Calu3 (cell line): ENCODE measurements at regions not wholly inside any gene's neighbourhood (a gene's known extent, or its start where the extent isn't known, plus 50 kb on each side); places are given as distances from the start of the nearest gene placed in this dataset.
"Not testable (repeated sequence)": the region's sequence is repeated elsewhere in the genome, so short reads cannot be mapped to it uniquely, and the experiment has no call there.

ENCODE experiments used
- BruUV-seq: library from RNA; stranded (reverse); fragments of 400-500 nt; replicated peaks from 2 replicates; lab custom pipeline; 2021; lab: Mats Ljungman, UMichigan
- CTCF ChIA-PET: fragments of 300-600 bp; sonication (Branson Sonifier 250); formaldehyde crosslinking; loops from one replicate; lab custom pipeline; 2022; ENCODE audit warnings: antibody characterized with exemption; lab: Charles Lee
- DNase-seq: peaks from one replicate; pipeline ENCODE4 v3.0.0; 2022
- H3K27ac Mint-ChIP-seq: one replicate; pipeline ENCODE4 v1.8.0; 2022; ENCODE audit warnings: mixed read lengths; ENCODE audit not compliant: unreplicated experiment
- H3K27me3 Mint-ChIP-seq: one replicate; pipeline ENCODE4 v1.8.0; 2022; ENCODE audit warnings: mixed read lengths; ENCODE audit not compliant: unreplicated experiment
- H3K36me3 Mint-ChIP-seq: one replicate; pipeline ENCODE4 v1.8.0; 2022; ENCODE audit warnings: mild to moderate bottlenecking, moderate library complexity, mixed read lengths; ENCODE audit not compliant: insufficient read depth, unreplicated experiment
- H3K4me1 Mint-ChIP-seq: one replicate; pipeline ENCODE4 v1.8.0; 2022; ENCODE audit warnings: mild to moderate bottlenecking, low read depth, mixed read lengths; ENCODE audit not compliant: unreplicated experiment
- H3K4me3 Mint-ChIP-seq: one replicate; pipeline ENCODE4 v1.8.0; 2022; ENCODE audit warnings: mild to moderate bottlenecking, low read depth, moderate library complexity, mixed read lengths; ENCODE audit not compliant: unreplicated experiment
- H3K9me3 Mint-ChIP-seq: one replicate; pipeline ENCODE4 v1.8.0; 2022; ENCODE audit warnings: low read depth, mixed read lengths; ENCODE audit not compliant: unreplicated experiment
- intact Hi-C: fragments of 100-400 bp; cut with micrococcal nuclease; formaldehyde crosslinking; loops from one replicate; pipeline ENCODE4 v1.10.0; 2022; ENCODE audit not compliant: unreplicated experiment
- TF ChIP-seq, protein P1 (sequence below): fragments of 200-600 bp; IDR thresholded peaks from one replicate; pipeline ENCODE4 v1.8.0; 2022; ENCODE audit warnings: antibody characterized with exemption; ENCODE audit not compliant: unreplicated experiment

DNA sequence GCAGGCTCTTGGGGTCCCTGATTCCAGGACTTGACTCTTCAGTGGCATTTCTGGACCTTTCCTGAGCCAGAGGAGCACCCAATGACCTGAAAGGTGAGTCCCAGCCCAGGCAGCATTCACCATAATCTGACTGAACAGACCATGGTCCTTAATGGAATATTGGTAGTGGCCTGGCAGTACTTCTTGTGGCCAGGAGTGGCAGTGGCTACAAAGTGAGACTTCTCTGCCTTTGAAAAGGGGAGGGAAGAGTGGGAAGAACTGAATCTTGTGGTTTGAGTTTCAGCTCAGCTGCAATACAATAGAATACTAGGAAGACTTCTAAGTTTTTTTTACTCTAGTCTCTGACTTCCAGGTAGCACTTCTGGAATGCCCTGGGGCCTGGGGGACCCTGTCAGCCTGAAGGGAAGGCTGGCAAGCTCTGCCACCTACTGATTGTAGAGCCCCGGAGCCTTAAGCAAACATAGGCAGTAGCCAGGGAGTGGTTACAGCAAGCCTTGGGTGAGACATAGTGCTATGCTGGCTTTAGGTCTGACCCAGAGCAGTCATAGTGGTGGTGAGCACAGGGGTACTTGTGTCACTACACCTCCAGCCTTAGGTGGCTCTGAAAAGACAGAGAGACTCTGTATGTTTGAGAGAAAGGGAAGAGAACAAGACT lies 674.2 kb upstream of the MANEA start:
- Mint-ChIP-seq H3K4me3 (no peak overlapping the region), H3K4me1 (no peaks in the 10 kb centered on the region), H3K9me3 (peaks cover 19% of the 10 kb centered on the region), H3K36me3 (no peaks in the 10 kb centered on the region), H3K27ac (no peak overlapping the region), H3K27me3 (no peaks in the 10 kb centered on the region)
- TF ChIP-seq, protein P1, sequence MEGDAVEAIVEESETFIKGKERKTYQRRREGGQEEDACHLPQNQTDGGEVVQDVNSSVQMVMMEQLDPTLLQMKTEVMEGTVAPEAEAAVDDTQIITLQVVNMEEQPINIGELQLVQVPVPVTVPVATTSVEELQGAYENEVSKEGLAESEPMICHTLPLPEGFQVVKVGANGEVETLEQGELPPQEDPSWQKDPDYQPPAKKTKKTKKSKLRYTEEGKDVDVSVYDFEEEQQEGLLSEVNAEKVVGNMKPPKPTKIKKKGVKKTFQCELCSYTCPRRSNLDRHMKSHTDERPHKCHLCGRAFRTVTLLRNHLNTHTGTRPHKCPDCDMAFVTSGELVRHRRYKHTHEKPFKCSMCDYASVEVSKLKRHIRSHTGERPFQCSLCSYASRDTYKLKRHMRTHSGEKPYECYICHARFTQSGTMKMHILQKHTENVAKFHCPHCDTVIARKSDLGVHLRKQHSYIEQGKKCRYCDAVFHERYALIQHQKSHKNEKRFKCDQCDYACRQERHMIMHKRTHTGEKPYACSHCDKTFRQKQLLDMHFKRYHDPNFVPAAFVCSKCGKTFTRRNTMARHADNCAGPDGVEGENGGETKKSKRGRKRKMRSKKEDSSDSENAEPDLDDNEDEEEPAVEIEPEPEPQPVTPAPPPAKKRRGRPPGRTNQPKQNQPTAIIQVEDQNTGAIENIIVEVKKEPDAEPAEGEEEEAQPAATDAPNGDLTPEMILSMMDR, result no peak
- no peak for DNase-seq
- BruUV-seq, result no TSS peak
- intact Hi-C loops, result no loop called here
- CTCF ChIA-PET, result no interaction called here

DNA sequence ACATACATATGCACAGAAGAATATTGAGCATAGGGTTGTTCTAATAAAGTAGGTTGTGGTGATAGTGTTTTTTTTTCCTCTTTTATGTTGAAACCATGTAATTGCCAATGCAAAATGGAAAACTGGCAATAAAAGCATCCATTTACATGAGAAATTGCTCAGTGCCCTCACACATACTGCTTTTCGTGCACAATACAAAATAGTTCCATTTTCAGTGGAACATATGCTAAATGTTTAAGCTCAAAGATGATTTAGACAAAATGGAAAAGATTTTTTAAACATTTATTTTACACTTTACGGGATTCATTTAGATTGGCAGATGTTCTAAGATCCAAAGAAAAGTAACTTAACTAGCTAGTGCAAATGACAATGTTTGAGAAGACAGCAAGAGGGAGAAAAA lies 678.1 kb upstream of the MANEA start:
- TF ChIP-seq, protein P1, result no peak
- intact Hi-C loops, result no loop called here
- Mint-ChIP-seq H3K36me3 (no peaks in the 10 kb centered on the region), H3K4me1 (no peaks in the 10 kb centered on the region), H3K27ac (no peak overlapping the region), H3K4me3 (no peak overlapping the region), H3K9me3 (peaks cover 6% of the 10 kb centered on the region), H3K27me3 (no peaks in the 10 kb centered on the region)
- CTCF ChIA-PET, result no interaction called here
- BruUV-seq, result no TSS peak
- no peak for DNase-seq

DNA sequence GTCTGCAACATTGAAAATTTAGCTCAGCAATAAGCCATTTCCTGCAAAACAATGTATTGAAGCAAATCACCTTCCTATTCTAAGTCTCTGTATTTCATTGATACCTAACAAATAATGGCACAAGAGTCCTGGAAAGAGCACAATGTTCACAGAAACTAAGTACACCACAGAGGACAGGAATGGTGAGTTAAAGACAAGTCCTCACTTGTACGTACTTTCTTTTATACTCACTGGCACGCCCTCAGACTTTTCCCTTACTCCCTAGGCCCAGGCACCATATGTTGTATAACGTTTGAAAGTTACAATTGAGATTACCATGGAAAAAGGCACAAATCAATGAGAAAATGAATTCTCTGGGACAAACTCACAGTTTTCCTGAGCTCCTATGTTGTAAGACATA lies 683.0 kb upstream of the MANEA start:
- no peaks in the 10 kb centered on the region for H3K4me1 Mint-ChIP-seq
- TF ChIP-seq, protein P1, result no peak
- intact Hi-C loops, result no loop called here
- no peak overlapping the region for H3K27ac Mint-ChIP-seq
- no TSS peak for BruUV-seq
- CTCF ChIA-PET, result no interaction called here
- H3K36me3 Mint-ChIP-seq, result no peaks in the 10 kb centered on the region
- no peak for DNase-seq
- no peaks in the 10 kb centered on the region for H3K9me3 Mint-ChIP-seq
- no peaks in the 10 kb centered on the region for H3K27me3 Mint-ChIP-seq
- no peak overlapping the region for H3K4me3 Mint-ChIP-seq

DNA sequence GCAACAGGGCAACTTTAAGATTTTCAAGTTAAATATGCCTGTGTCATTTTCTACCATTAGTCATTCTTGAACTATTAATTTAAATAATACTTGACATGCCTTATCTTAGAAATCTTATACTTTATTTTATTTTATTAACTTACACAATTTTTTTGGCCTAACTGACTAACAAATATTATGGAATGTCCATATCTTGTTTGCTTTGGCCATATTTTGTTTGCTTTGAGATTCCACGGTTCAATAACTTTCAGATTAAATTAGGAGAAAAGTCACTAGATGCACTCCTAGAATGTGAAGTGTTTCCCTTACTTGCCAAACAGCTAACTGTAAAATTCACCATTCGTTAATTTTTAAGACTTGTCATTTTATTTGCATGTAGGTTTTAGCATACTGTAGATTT lies 684.0 kb upstream of the MANEA start:
- H3K27ac Mint-ChIP-seq, result no peak overlapping the region
- no peaks in the 10 kb centered on the region for H3K9me3 Mint-ChIP-seq
- intact Hi-C loops, result no loop called here
- DNase-seq, result no peak
- CTCF ChIA-PET, result no interaction called here
- H3K4me3 Mint-ChIP-seq, result no peak overlapping the region
- H3K27me3 Mint-ChIP-seq, result no peaks in the 10 kb centered on the region
- no TSS peak for BruUV-seq
- no peaks in the 10 kb centered on the region for H3K36me3 Mint-ChIP-seq
- TF ChIP-seq, protein P1, result no peak
- H3K4me1 Mint-ChIP-seq, result no peaks in the 10 kb centered on the region

DNA sequence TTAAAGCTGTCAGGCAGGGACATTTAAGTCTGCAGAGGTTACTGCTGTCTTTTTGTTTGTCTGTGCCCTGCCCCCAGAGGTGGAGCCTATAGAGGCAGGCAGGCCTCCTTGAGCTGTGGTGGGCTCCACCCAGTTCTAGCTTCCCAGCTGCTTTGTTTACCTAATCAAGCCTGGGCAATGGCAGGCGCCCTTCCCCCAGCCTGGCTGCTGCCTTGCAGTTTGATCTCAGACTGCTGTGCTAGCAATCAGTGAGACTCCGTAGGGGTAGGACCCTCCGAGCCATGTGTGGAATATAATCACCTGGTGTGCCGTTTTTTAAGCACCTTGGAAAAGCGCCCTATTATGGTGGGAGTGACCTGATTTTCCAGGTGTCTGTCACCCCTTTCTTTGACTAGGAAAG lies 703.5 kb upstream of the MANEA start:
- BruUV-seq, H3K9me3 Mint-ChIP-seq, H3K4me3 Mint-ChIP-seq, H3K27ac Mint-ChIP-seq, H3K36me3 Mint-ChIP-seq, CTCF ChIA-PET, H3K4me1 Mint-ChIP-seq, H3K27me3 Mint-ChIP-seq, intact Hi-C loops: not testable (repeated sequence)
- DNase-seq, result peak; percentile 8
